ENCODE measurements at regions not wholly inside any gene's neighbourhood (a gene's known extent, or its start where the extent isn't known, plus 50 kb on each side); places are given as distances from the start of the nearest gene placed in this dataset.

- H3K4me3 Mint-ChIP-seq (ENCODE audit: unreplicated experiment) = no peak overlapping the region
- H3K27me3 Mint-ChIP-seq (ENCODE audit: unreplicated experiment) = peaks cover 28% of the 10 kb centered on the region
- no peaks in the 10 kb centered on the region for H3K36me3 Mint-ChIP-seq (ENCODE audit: unreplicated experiment)
- no peak for DNase-seq (ENCODE audit: extremely low spot score, unreplicated experiment)
- no peak overlapping the region for H3K27ac Mint-ChIP-seq (ENCODE audit: unreplicated experiment)
- no peaks in the 10 kb centered on the region for H3K4me1 Mint-ChIP-seq (ENCODE audit: unreplicated experiment)
- no peaks in the 10 kb centered on the region for H3K9me3 Mint-ChIP-seq (ENCODE audit: unreplicated experiment)
- no peak for TF ChIP-seq CTCF (IDR thresholded peaks at IDR 0.05)
Measured at GRCh38 chr17:65365169-65365568, 196.3 kb downstream of the AXIN2 start.

- Mint-ChIP-seq H3K36me3 (ENCODE audit: unreplicated experiment) (no peaks in the 10 kb centered on the region), H3K4me3 (ENCODE audit: unreplicated experiment) (no peak overlapping the region), H3K9me3 (ENCODE audit: unreplicated experiment) (no peaks in the 10 kb centered on the region), H3K27me3 (ENCODE audit: unreplicated experiment) (peaks cover 26% of the 10 kb centered on the region), H3K4me1 (ENCODE audit: unreplicated experiment) (no peaks in the 10 kb centered on the region), H3K27ac (ENCODE audit: unreplicated experiment) (no peak overlapping the region)
- no peak for TF ChIP-seq CTCF (IDR thresholded peaks at IDR 0.05)
- peak; percentile 69 for DNase-seq (ENCODE audit: extremely low spot score, unreplicated experiment)
Measured at GRCh38 chr17:65364438-65364837, 197.0 kb downstream of the AXIN2 start.

GRCh38 chr17:65362826-65363225 lies 198.6 kb downstream of the AXIN2 start:
- TF ChIP-seq CTCF (IDR thresholded peaks at IDR 0.05) = no peak
- no peaks in the 10 kb centered on the region for H3K9me3 Mint-ChIP-seq (ENCODE audit: unreplicated experiment)
- H3K4me1 Mint-ChIP-seq (ENCODE audit: unreplicated experiment) = peaks cover 6% of the 10 kb centered on the region
- DNase-seq (ENCODE audit: extremely low spot score, unreplicated experiment) = peak; percentile 27
- H3K27me3 Mint-ChIP-seq (ENCODE audit: unreplicated experiment) = peaks cover 20% of the 10 kb centered on the region
- no peak overlapping the region for H3K27ac Mint-ChIP-seq (ENCODE audit: unreplicated experiment)
- H3K36me3 Mint-ChIP-seq (ENCODE audit: unreplicated experiment) = no peaks in the 10 kb centered on the region
- H3K4me3 Mint-ChIP-seq (ENCODE audit: unreplicated experiment) = no peak overlapping the region

- peak; percentile 67 for DNase-seq (ENCODE audit: extremely low spot score, unreplicated experiment)
- no peak for TF ChIP-seq CTCF (IDR thresholded peaks at IDR 0.05)
- Mint-ChIP-seq H3K27ac (ENCODE audit: unreplicated experiment) (no peak overlapping the region), H3K27me3 (ENCODE audit: unreplicated experiment) (peaks cover 10% of the 10 kb centered on the region), H3K36me3 (ENCODE audit: unreplicated experiment) (no peaks in the 10 kb centered on the region), H3K9me3 (ENCODE audit: unreplicated experiment) (no peaks in the 10 kb centered on the region), H3K4me3 (ENCODE audit: unreplicated experiment) (no peak overlapping the region), H3K4me1 (ENCODE audit: unreplicated experiment) (peaks cover 6% of the 10 kb centered on the region)
Measured at GRCh38 chr17:65360961-65361552, 200.4 kb downstream of the AXIN2 start.

GRCh38 chr17:65359016-65359415 lies 202.4 kb downstream of the AXIN2 start:
- Mint-ChIP-seq H3K9me3 (ENCODE audit: unreplicated experiment) (no peaks in the 10 kb centered on the region), H3K36me3 (ENCODE audit: unreplicated experiment) (no peaks in the 10 kb centered on the region), H3K4me1 (ENCODE audit: unreplicated experiment) (peaks cover 6% of the 10 kb centered on the region), H3K27ac (ENCODE audit: unreplicated experiment) (no peak overlapping the region), H3K27me3 (ENCODE audit: unreplicated experiment) (peaks cover 8% of the 10 kb centered on the region), H3K4me3 (ENCODE audit: unreplicated experiment) (no peak overlapping the region)
- peak; percentile 40 for DNase-seq (ENCODE audit: extremely low spot score, unreplicated experiment)
- TF ChIP-seq CTCF (IDR thresholded peaks at IDR 0.05) = no peak
